ENCODE measurements at regions not wholly inside any gene's neighbourhood (a gene's known extent, or its start where the extent isn't known, plus 50 kb on each side); places are given as distances from the start of the nearest gene placed in this dataset.
"Not testable (repeated sequence)": the region's sequence is repeated elsewhere in the genome, so short reads cannot be mapped to it uniquely, and the experiment has no call there.

- DNase-seq = no peak
Observed at GRCh38 chr3:72624656-72625055, 223.6 kb downstream of the SHQ1 start.

DNA sequence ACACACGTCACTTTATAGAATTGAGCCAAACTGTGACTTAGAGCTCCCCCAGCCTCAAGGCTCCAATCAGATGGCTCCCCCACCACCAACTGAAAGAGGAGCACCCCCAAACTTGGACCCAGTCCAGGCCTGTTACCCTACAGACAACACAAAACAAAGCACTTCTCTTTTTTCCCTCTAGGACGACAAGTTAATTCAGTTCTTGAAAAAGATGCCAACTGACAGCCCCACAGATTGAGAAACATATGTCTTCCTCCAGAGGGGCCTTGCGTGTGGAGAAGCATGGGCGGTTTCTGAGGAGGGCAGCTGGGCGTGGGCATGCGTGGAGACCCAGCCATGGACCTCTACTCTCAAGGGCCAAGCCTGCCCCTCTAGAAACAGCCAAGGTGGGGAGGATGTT is 229.5 kb downstream of the SHQ1 start:
- DNase-seq = no peak

GRCh38 chr3:72617424-72618024 is 230.7 kb downstream of the SHQ1 start:
- DNase-seq = no peak

DNA sequence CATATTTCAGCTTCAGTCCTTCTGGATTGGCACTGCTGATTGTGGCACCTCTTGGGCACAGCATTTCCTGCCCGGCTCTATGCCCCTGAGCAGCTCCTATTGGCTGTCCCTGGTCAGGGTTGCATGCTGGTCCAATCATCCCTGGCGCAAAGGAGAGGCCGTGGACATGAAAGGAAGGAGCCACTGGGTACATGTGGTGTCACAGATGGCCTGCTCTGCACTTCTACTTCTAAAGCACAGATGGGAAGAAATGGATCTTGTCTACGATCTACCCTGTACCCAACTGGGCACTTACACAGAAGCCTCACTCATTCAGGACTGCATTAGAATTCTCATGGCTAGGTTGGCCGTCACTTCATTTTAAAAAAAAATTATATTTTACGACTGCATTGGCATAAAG is 232.5 kb downstream of the SHQ1 start:
- DNase-seq = no peak

- no peak for DNase-seq
Observed at GRCh38 chr3:72615182-72615581, 233.1 kb downstream of the SHQ1 start.

DNA sequence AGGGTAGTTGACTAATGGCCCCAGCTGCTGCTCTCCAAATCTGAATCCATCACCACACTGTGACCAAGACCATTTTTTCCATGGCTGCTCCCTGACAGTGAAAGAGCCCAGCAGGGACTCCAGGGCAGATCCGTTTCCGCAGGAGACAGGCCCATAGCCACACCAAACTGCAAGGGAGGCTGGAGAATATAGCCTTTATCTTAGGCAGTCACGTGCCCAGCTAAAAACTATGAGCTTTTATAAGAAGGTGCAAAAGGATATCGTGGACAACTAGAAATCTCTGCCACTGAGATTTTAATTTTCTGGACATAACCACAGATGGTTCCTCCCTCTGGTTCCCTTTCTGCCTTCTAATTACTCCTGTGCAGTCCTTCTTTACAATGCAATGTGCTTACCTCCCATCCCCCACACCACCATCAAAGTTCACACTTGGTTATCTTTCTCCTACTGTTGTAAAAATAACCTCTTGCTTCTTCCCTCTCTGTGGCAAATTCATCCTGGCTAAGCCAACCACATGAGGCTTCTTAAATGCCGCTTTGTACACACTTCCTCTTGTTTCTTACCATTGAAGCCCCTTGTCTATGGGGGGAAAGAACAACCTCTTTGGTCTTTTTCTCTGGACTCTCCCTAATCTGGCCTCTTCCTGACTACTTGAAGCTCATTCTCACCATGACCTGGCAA is 233.7 kb downstream of the SHQ1 start:
- no peak for DNase-seq

DNA sequence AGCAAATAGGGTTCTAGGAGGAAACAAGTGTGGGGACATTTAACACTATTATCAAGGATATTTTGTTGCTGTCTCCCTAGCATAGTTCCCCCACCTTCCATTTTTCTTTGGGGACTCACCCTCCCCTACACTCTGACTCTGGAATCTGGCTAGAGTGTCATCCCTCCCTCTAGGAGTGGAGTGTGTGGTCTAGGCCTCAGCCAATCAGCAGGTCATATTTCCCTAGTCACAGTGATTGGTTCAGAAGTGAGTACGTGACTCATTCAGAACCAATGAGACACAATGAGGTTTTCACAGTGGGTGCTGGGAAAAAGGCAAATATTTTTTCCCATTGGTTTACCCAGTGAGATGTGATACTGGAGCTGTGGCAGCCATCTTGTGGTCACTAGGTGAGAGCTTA is 234.4 kb downstream of the SHQ1 start:
- no peak for DNase-seq

DNA sequence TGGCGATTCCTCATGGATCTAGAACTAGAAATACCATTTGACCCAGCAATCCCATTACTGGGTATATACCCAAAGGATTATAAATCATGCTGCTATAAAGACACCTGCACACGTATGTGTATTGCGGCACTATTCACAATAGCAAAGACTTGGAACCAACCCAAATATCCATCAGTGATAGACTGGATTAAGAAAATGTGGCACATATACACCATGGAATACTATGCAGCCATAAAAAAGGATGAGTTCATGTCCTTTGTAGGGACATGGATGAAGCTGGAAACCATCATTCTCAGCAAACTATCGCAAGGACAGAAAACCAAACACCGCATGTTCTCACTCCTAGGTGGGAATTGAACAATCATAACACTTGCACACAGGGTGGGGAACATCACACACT is 239.1 kb downstream of the SHQ1 start:
- DNase-seq = not testable (repeated sequence)

DNA sequence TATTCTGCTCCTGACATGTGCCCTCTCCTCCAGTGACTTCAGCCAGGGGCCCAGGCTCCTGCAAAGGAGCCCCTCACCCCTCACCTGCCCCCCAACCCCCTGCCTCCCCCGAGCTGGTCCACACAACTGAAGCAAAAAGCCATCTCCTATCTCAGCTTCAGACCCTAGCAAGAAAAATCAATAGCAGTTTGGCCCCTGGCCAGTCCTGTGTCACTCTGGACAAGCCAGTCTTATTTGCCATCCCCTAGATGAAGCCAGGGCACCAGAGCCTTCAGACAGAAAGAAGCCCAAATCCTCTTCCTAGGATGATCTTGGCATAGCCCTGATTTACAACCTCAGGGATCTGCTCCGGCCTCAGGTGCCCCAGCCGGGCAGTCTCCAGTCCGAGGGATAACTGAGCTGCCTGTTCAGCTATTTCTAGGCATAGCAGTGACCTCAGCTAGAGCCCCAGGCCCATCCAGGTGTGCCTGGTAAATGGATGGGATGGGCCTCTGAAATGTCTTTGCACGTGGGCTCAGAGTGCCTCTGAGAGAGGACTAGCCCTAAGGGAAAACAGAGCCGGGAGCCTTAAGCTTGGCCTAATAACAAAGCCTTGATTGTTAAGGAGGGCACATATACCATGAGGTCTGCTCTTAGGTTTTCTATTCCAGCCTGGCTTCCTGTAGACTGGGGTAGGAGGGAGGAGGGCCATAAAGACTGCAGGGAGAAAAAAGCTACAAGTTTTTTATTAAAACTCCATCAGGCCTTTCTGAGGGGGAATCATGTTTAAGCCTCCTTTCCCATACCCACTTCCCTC is 242.0 kb downstream of the SHQ1 start:
- DNase-seq = no peak

DNA sequence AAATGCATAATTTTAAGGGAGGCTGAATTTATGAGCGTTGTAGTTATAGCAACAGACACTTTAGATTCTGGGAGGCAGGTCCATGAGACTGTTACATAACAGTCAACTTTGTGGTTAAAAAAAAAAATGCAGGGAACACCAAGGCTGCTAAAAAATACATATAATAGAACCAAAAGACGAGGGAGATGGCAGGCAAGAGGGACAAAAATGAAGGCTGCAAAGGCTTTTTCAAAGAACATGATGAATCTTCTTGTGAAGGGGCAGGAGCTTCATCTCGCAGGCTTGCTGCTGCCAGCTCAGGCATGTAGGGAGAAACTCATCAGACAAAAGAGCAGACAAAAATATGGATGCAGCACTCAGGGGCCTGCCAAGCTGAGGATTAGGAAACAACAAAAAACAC is 243.9 kb downstream of the SHQ1 start:
- no peak for DNase-seq

GRCh38 chr3:72601983-72602750 is 246.1 kb downstream of the SHQ1 start:
- DNase-seq = no peak

- no peak for DNase-seq
Observed at GRCh38 chr3:72601060-72601459, 247.2 kb downstream of the SHQ1 start.

GRCh38 chr3:72597756-72598195 is 250.5 kb downstream of the SHQ1 start:
- peak; percentile 1 for DNase-seq

DNA sequence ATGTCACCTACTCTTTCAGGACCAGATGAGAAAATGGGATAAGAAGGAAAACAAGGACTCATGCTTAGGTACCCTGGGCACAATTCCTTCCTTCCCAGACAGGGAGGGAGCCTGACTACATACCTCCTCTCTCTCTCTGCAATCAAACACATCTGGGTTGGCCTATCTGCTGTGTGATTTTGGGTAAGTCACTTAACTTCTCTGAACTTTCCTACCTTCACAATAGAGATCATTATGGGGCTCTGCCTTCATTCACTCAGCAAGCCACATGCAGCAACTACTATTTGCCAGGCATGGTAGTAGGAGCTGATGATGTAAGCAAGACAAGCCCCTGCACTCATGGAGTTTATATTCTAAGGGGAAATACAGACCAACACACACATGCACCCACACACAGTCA is 251.2 kb downstream of the SHQ1 start:
- DNase-seq = no peak

DNA sequence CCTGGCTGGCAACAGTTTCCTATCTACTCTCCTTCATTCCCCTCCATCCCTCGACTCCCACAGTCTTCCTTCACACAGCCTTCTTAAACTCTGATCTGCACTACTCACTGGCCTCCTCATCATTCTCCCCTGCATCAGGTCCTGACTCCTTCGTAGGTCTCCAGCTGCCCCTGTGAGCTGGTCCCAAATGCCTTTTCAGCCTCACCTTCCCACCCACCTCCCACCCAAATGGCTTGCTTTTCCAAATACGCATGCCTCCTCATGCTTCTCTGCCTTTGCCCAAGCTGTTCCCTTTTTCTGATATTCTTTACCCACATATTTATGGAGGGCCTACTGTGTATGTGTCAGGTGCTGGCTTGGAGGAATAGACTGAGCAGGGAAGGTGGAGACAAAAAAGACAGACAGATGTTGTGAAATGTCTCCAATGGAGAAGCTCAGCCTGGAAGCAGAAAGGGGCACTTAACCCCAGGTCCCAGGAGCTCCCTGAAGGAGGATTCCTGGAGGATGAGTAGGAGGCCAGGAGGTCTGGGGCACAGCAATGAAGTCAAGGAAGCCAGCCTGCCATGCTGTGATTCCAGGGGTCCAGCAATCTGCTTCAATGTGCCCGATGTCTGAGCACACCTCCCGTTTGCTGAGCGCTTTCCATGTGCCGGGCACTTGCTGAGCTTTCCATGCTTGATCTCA is 252.2 kb downstream of the SHQ1 start:
- no peak for DNase-seq

DNA sequence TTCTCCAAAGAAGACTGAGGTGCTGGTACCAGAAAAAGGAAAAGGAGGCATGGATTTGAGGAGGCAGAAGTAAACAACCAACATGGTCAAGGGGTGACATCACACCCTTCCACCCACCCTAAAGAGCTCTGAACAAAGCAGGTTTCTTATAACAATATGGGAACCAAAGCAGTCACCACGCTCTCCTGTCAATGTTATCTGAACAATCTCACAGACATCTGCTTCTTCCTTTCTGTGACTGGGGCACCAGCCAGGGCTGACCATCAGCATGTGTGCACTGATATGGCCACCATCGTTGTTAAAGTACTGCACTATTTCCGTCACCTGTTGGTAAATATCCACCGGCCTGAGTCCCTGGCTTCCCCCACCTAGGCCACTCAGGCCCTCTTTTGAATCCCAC is 252.9 kb downstream of the SHQ1 start:
- no peak for DNase-seq

- DNase-seq = no peak
Observed at GRCh38 chr3:72594615-72595215, 253.5 kb downstream of the SHQ1 start.

DNA sequence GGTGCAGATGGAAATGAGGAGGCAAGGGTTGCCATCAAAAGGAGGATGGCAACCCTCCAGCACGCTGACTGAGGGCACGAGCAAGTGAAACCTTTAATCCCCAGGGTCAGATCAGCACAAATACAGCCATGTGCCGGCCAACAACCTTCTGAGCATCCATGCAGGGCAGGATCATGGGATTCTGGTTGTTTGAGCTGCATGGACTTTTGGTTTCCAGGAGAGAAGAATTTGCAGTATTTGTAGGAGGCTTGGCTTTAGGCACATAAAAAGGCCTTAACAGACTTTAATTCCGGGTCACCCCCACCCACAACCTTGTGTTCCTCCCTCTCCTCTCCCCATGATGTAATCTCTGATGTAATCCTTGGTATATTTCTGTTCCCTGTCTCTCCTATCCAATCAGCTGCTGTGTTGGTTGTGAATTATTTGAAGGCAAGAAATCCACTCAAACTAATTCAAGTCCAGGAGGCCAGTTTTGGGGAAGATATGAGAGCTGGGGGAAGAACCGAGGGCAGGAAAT is 254.3 kb downstream of the SHQ1 start:
- no peak for DNase-seq

GRCh38 chr3:72591522-72592421 is 256.5 kb downstream of the SHQ1 start:
- no peak for DNase-seq

DNA sequence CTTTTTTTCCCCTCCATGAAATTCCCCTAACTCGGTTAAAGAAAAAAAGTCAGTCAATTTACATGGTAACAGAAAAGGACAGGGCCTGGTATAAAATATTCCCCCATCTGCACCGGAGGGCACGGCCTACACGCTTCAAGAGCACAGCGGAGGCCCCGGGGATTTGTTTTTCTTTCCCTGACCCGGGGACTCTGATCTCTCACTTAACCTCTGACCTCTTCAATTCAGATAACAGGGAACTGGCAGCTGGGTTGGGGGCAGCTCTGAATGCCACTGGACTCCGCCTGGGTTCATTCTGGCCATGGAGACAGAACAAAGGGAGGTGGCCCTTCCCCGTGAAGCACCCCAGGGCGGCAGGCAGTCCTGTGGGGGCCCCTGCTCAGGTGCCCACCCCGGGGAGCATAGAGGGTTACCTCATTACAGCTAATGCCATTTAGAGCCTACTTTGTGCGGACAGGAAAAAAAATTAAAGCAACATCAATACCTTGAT is 257.5 kb downstream of the SHQ1 start:
- no peak for DNase-seq

- no peak for DNase-seq
Observed at GRCh38 chr3:72587282-72587681, 261.0 kb downstream of the SHQ1 start.

Data from NCI-H1694 (cell line).